ENCODE measurements at regions not wholly inside any gene's neighbourhood (a gene's known extent, or its start where the extent isn't known, plus 50 kb on each side); places are given as distances from the start of the nearest gene placed in this dataset.

GRCh38 chr15:37709669-37710068 lies 224.8 kb upstream of the TMCO5A start:
- no peak for DNase-seq (ENCODE audit: low spot score)
- TF ChIP-seq, protein P1, sequence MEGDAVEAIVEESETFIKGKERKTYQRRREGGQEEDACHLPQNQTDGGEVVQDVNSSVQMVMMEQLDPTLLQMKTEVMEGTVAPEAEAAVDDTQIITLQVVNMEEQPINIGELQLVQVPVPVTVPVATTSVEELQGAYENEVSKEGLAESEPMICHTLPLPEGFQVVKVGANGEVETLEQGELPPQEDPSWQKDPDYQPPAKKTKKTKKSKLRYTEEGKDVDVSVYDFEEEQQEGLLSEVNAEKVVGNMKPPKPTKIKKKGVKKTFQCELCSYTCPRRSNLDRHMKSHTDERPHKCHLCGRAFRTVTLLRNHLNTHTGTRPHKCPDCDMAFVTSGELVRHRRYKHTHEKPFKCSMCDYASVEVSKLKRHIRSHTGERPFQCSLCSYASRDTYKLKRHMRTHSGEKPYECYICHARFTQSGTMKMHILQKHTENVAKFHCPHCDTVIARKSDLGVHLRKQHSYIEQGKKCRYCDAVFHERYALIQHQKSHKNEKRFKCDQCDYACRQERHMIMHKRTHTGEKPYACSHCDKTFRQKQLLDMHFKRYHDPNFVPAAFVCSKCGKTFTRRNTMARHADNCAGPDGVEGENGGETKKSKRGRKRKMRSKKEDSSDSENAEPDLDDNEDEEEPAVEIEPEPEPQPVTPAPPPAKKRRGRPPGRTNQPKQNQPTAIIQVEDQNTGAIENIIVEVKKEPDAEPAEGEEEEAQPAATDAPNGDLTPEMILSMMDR (IDR thresholded peaks at IDR 0.05; ENCODE audit: extremely low read depth, missing control alignments) = no peak

- no peak for DNase-seq (ENCODE audit: low spot score)
- TF ChIP-seq, protein P1 (IDR thresholded peaks at IDR 0.05; ENCODE audit: extremely low read depth, missing control alignments) = no peak
These were observed 219.3 kb upstream of the TMCO5A start for GRCh38 chr15:37715101-37715500.

DNA sequence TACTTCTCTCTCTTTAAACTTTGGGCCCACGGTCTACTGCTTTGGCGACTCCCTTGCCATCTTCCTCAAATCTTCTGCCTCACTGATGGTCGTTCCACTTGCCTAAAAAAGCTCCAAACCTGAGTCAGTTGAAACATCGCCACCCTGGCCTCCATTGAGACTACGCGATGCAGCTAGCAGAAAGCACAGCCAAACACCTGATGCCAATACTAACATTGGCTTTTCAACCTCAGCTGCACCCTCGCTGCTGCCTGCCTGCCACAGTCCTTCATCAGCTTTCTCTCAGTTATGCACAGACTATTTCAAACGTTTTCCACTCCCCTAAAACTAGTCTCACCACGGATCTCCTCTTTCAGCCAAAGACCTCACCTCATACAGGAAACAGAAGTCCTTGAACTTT lies 214.2 kb upstream of the TMCO5A start:
- no peak for DNase-seq (ENCODE audit: low spot score)
- TF ChIP-seq, protein P1 (IDR thresholded peaks at IDR 0.05; ENCODE audit: extremely low read depth, missing control alignments) = no peak

GRCh38 chr15:37731146-37731746 lies 203.2 kb upstream of the TMCO5A start:
- no peak for DNase-seq (ENCODE audit: low spot score)
- TF ChIP-seq, protein P1 (IDR thresholded peaks at IDR 0.05; ENCODE audit: extremely low read depth, missing control alignments) = no peak

- TF ChIP-seq, protein P1 (IDR thresholded peaks at IDR 0.05; ENCODE audit: extremely low read depth, missing control alignments) = no peak
- no peak for DNase-seq (ENCODE audit: low spot score)
These were observed 200.8 kb upstream of the TMCO5A start for GRCh38 chr15:37733628-37734027.

DNA sequence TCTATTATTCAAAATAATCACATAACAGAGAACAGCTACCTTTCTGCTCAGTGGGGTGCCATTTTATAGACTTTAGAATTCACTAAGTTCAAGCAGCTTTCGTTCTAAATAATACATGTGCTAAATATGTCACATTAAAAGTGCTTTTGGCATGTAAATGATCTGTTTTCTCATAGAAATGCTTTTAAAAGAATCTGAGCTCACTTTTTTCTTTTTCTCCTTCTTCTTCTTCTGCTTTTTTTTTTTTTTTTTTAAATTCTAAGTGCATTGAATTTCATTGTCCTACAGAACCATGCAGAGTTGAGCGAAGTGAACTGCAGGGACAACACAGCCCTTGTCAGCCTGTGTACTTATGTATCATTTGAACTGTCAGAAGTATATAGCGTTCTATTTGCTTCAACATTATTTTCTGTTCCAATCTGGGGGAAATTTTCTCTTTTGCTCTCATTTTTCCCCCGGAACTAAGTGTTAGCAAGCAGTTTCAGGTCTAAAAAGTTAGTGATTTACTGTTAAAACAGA lies 193.8 kb upstream of the TMCO5A start:
- TF ChIP-seq, protein P1 (IDR thresholded peaks at IDR 0.05; ENCODE audit: extremely low read depth, missing control alignments) = no peak
- DNase-seq (ENCODE audit: low spot score) = no peak

GRCh38 chr15:37743826-37744225 lies 190.6 kb upstream of the TMCO5A start:
- no peak for DNase-seq (ENCODE audit: low spot score)
- TF ChIP-seq, protein P1 (IDR thresholded peaks at IDR 0.05; ENCODE audit: extremely low read depth, missing control alignments) = no peak
